ENCODE measurements at regions not wholly inside any gene's neighbourhood (a gene's known extent, or its start where the extent isn't known, plus 50 kb on each side); places are given as distances from the start of the nearest gene placed in this dataset.
A peak's percentile ranks its signal among the peaks of the same experiment; 100 is the strongest.

GRCh38 chr5:8845296-8845695 is 700.6 kb downstream of the SEMA5A start:
- DNase-seq (ENCODE audit: low spot score), result no peak

GRCh38 chr5:8848366-8848765 is 697.5 kb downstream of the SEMA5A start:
- DNase-seq (ENCODE audit: low spot score), result no peak

GRCh38 chr5:8848997-8849594 is 696.8 kb downstream of the SEMA5A start:
- DNase-seq (ENCODE audit: low spot score), result peak; percentile 73

- DNase-seq (ENCODE audit: low spot score), result no peak
These were observed 694.8 kb downstream of the SEMA5A start for GRCh38 chr5:8851101-8851500.

- DNase-seq (ENCODE audit: low spot score), result no peak
These were observed 688.8 kb downstream of the SEMA5A start for GRCh38 chr5:8857051-8857450.

GRCh38 chr5:8861764-8862163 is 684.1 kb downstream of the SEMA5A start:
- DNase-seq (ENCODE audit: low spot score), result no peak

GRCh38 chr5:8864053-8864452 is 681.8 kb downstream of the SEMA5A start:
- peak; percentile 44 for DNase-seq (ENCODE audit: low spot score)

GRCh38 chr5:8865266-8865665 is 680.6 kb downstream of the SEMA5A start:
- DNase-seq (ENCODE audit: low spot score), result no peak

- no peak for DNase-seq (ENCODE audit: low spot score)
These were observed 680.0 kb downstream of the SEMA5A start for GRCh38 chr5:8865686-8866374.

- DNase-seq (ENCODE audit: low spot score), result no peak
These were observed 677.6 kb downstream of the SEMA5A start for GRCh38 chr5:8868283-8868682.

- no peak for DNase-seq (ENCODE audit: low spot score)
These were observed 675.9 kb downstream of the SEMA5A start for GRCh38 chr5:8869932-8870331.

GRCh38 chr5:8870349-8870958 is 675.4 kb downstream of the SEMA5A start:
- DNase-seq (ENCODE audit: low spot score), result no peak

GRCh38 chr5:8870959-8871355 is 674.9 kb downstream of the SEMA5A start:
- no peak for DNase-seq (ENCODE audit: low spot score)

GRCh38 chr5:8871446-8871845 is 674.4 kb downstream of the SEMA5A start:
- DNase-seq (ENCODE audit: low spot score), result no peak

GRCh38 chr5:8875722-8876121 is 670.2 kb downstream of the SEMA5A start:
- DNase-seq (ENCODE audit: low spot score), result no peak

GRCh38 chr5:8879248-8879647 is 666.6 kb downstream of the SEMA5A start:
- no peak for DNase-seq (ENCODE audit: low spot score)

- DNase-seq (ENCODE audit: low spot score), result no peak
These were observed 661.8 kb downstream of the SEMA5A start for GRCh38 chr5:8884029-8884428.

- DNase-seq (ENCODE audit: low spot score), result no peak
These were observed 652.9 kb downstream of the SEMA5A start for GRCh38 chr5:8892926-8893325.

- DNase-seq (ENCODE audit: low spot score), result no peak
These were observed 651.8 kb downstream of the SEMA5A start for GRCh38 chr5:8894031-8894430.

- no peak for DNase-seq (ENCODE audit: low spot score)
These were observed 650.8 kb downstream of the SEMA5A start for GRCh38 chr5:8895062-8895461.

- DNase-seq (ENCODE audit: low spot score), result no peak
These were observed 650.3 kb downstream of the SEMA5A start for GRCh38 chr5:8895599-8895998.

GRCh38 chr5:8897316-8897715 is 648.6 kb downstream of the SEMA5A start:
- DNase-seq (ENCODE audit: low spot score), result no peak

GRCh38 chr5:8905021-8905420 is 640.9 kb downstream of the SEMA5A start:
- DNase-seq (ENCODE audit: low spot score), result peak; percentile 58

Measured in H4 (cell line).